Activated naive CD8-positive, alpha-beta T cell treated with anti-CD3 and anti-CD28 coated beads, Interleukin-2, amount 10 ng/mL, durations not matched to agents 7 days and 5 days (primary cell): ENCODE measurements at regions not wholly inside any gene's neighbourhood (a gene's known extent, or its start where the extent isn't known, plus 50 kb on each side); places are given as distances from the start of the nearest gene placed in this dataset.

Source experiments
- ATAC-seq: fragments of 150-1000 bp; cut with Tn5 transposase; one replicate; pipeline ENCODE4 v1.10.0; 2021; ENCODE audit warnings: low read depth, moderate library complexity
- POLR2A ChIA-PET: fragments of 350-600 bp; sonication (Branson Sonifier 250); formaldehyde crosslinking; loops from one replicate; lab custom pipeline; 2021; ENCODE audit warnings: antibody characterized with exemption; lab: Charles Lee
- DNase-seq: peaks from one replicate; pipeline ENCODE4 v3.0.0; 2021
- H3K27ac Mint-ChIP-seq: one replicate; pipeline ENCODE4 v1.8.0; 2022; ENCODE audit warnings: mild to moderate bottlenecking, mixed read lengths
- H3K27me3 Mint-ChIP-seq: one replicate; pipeline ENCODE4 v1.8.0; 2022; ENCODE audit warnings: mild to moderate bottlenecking, moderate library complexity, mixed read lengths
- H3K36me3 Mint-ChIP-seq: one replicate; pipeline ENCODE4 v1.8.0; 2021; ENCODE audit warnings: mild to moderate bottlenecking, mixed read lengths
- H3K4me1 Mint-ChIP-seq: one replicate; pipeline ENCODE4 v1.8.0; 2021; ENCODE audit warnings: mixed read lengths
- H3K4me3 Mint-ChIP-seq: one replicate; pipeline ENCODE4 v1.8.0; 2022; ENCODE audit warnings: mild to moderate bottlenecking, moderate library complexity, mixed read lengths
- H3K9me3 Mint-ChIP-seq: one replicate; pipeline ENCODE4 v1.8.0; 2021; ENCODE audit warnings: mixed read lengths

DNA sequence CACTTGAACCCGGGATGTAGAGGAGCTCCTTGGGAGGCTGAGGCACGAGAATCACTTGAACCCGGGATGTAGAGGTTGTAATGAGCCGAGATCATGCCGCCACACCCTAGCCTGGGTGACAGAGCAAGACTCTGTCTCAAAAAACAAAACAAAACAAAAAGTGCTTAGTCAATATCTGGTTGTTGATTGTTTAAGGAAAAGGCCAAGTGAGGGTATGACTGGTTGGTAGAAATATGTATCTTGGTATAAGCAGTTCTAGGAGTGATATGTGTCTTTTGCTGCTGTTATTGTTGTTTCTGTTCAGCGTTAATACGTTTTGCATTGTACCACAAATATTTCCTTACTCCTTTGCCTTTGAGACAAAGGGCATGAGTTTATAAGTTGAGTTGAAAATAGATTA lies 210.7 kb upstream of the DMRT1 start:
- H3K27ac Mint-ChIP-seq: no peak overlapping the region
- peaks cover 26% of the 10 kb centered on the region for H3K4me1 Mint-ChIP-seq
- H3K9me3 Mint-ChIP-seq: peaks cover 6% of the 10 kb centered on the region
- DNase-seq: no peak
- peaks cover 3% of the 10 kb centered on the region for H3K27me3 Mint-ChIP-seq
- no peak for ATAC-seq
- no peak overlapping the region for H3K4me3 Mint-ChIP-seq
- POLR2A ChIA-PET: interaction anchor here (1.0 kb wide), 1 partner anchor 76 kb away, joined by 3 read pairs; no protein-coding TSS in a partner anchor
- peaks cover 4% of the 10 kb centered on the region for H3K36me3 Mint-ChIP-seq

DNA sequence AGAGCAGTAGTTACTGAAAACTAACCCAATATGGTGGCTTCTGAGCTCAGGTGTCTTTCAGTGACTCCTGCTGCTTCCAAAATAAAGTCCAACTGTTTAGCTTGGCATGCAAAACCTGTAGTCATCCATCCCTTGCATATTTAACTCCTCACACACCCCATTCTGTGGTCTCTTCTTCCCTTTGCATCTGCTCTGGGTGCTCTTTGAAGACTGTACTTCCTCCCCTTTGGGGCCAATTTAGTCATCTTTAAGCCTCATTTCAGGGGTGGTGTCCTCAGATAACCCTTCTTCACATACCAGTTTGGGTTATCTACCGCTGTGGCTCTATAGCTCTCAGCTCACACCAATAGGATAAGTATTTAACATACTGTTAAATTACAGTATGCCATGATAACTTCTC lies 209.9 kb upstream of the DMRT1 start:
- Mint-ChIP-seq H3K9me3 (peaks cover 6% of the 10 kb centered on the region), H3K4me3 (peak overlapping the region; percentile 21), H3K27ac (peak overlapping the region; percentile 75), H3K27me3 (peaks cover 3% of the 10 kb centered on the region), H3K4me1 (peaks cover 26% of the 10 kb centered on the region), H3K36me3 (peaks cover 4% of the 10 kb centered on the region)
- DNase-seq (no peak), ATAC-seq (peak; percentile 98)
- POLR2A ChIA-PET: interaction anchor here (0.6 to 1.0 kb wide), 2 partner anchors 75 to 394 kb away, joined by 3 read pairs; no protein-coding TSS in a partner anchor

DNA sequence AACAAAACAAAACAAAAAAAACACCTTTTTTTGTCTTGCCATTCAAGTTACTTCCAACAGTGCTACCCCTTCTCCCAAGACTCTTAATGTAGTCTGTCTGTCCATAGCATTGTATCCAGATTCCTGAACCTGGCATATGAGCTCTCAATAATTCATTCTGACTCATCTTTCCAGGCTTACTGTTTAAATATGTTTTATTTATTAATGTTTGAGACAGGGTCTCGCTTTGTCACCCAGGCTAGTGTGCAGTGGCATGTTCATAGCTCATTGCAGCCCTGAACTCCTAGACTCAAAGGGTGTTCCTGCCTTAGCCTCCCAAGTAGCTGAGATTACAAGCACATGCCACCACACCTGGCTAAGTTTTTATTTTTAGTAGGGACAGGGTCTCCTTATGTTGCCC lies 208.0 kb upstream of the DMRT1 start:
- POLR2A ChIA-PET: no interaction called here
- H3K4me3 Mint-ChIP-seq: no peak overlapping the region
- peaks cover 27% of the 10 kb centered on the region for H3K4me1 Mint-ChIP-seq
- no peak overlapping the region for H3K27ac Mint-ChIP-seq
- peaks cover 4% of the 10 kb centered on the region for H3K36me3 Mint-ChIP-seq
- DNase-seq: no peak
- no peaks in the 10 kb centered on the region for H3K27me3 Mint-ChIP-seq
- ATAC-seq: no peak
- peaks cover 6% of the 10 kb centered on the region for H3K9me3 Mint-ChIP-seq

DNA sequence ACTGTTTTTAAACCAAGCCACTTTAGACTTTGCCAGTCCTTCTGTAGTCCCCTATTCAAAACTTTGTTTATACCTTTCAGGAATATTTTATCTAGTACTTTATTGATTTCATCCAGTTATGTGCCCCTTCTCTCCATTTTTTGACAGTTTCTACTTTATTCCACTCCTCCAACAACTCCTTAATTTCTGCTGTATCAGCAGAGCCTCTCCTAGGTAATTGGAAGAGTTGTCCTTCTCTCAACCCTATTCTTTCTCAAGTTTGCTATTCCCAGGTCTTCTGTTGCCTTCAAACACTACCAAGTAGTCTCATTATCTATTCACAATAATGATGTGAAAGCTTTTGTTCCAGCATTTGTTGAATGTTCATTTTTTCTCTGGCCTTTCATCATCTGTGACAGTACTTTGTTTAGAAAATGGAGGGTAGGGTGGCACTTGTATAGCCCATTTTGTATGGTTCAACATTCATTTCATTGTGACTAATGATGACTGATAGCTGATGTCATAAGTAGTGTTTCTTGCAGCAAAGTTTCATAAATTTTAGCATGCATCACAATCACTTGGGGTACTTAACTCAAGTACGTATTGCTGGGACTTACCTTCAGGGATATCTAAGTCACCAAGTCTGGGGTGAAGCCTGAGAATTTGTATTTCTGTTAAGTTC lies 204.4 kb upstream of the DMRT1 start:
- POLR2A ChIA-PET: no interaction called here
- Mint-ChIP-seq H3K27me3 (no peaks in the 10 kb centered on the region), H3K9me3 (peaks cover 6% of the 10 kb centered on the region), H3K4me3 (no peak overlapping the region), H3K27ac (no peak overlapping the region), H3K36me3 (peaks cover 4% of the 10 kb centered on the region), H3K4me1 (peaks cover 20% of the 10 kb centered on the region)
- ATAC-seq (no peak), DNase-seq (no peak)

DNA sequence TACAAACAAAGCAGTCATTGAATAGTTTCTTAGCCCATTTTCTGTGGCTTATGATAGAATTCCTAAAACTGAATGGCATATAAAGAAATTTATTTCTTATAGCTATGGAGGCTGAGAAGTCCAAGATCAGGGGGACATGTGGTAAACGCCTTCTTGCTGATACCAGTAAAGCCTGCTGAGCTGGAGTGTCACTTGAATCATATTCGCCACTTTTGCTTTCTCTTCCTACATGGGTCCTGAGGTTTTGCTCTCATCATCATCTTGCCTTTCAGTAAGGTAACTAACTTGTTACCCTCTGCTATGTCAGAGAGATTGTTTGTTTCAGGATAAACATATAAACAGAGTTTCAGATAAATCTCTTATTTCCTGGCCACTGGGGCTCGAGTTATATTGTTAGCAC lies 203.3 kb upstream of the DMRT1 start:
- Mint-ChIP-seq H3K27me3 (no peaks in the 10 kb centered on the region), H3K27ac (no peak overlapping the region), H3K9me3 (peaks cover 6% of the 10 kb centered on the region), H3K4me3 (no peak overlapping the region), H3K36me3 (peaks cover 4% of the 10 kb centered on the region), H3K4me1 (peaks cover 18% of the 10 kb centered on the region)
- POLR2A ChIA-PET: no interaction called here
- ATAC-seq: peak; percentile 57
- DNase-seq: no peak

DNA sequence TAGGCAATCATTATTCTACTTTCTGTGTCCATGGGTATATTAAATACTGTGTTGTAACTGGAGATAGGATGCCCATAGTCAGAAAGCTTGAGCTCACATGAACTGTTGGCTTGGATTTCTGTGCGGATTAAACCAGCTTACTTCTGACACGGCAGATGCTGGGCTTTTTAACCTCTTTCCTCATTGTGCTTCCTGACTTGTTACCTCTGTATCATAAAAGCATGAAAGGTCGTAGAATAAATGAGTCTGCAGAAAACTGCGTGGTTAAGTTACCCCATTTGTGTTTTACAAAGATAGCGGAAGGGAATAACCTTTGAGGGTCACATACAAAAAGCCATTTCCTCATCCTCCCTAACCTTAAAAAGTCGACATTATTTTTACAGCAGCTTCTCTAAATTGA lies 199.5 kb upstream of the DMRT1 start:
- DNase-seq (no peak), ATAC-seq (peak; percentile 57)
- H3K27ac Mint-ChIP-seq: peak overlapping the region; percentile 78
- H3K9me3 Mint-ChIP-seq: no peaks in the 10 kb centered on the region
- peaks cover 16% of the 10 kb centered on the region for H3K4me1 Mint-ChIP-seq
- peak overlapping the region; percentile 51 for H3K4me3 Mint-ChIP-seq
- no peaks in the 10 kb centered on the region for H3K36me3 Mint-ChIP-seq
- POLR2A ChIA-PET: no interaction called here
- H3K27me3 Mint-ChIP-seq: no peaks in the 10 kb centered on the region

DNA sequence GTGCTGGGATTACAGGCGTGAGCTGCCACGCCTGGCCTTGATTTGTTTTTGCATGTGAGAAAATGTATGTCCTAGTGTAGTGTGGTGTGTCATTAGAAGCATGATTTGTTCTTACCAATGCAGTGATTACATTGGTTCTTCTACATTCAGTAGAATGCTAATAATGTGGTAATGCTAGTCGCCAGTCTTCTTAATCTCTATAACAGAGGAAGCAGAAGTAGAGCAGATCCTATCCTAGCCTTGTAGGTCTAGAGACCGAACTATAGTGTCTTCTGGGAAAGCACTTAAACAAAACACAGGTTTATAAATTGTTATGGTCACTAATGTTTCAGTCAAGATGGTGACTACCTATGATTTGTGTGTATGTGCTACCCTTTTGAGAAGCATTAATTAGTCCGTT lies 197.5 kb upstream of the DMRT1 start:
- ATAC-seq: no peak
- no peak overlapping the region for H3K27ac Mint-ChIP-seq
- H3K9me3 Mint-ChIP-seq: no peaks in the 10 kb centered on the region
- DNase-seq: no peak
- H3K4me1 Mint-ChIP-seq: peaks cover 10% of the 10 kb centered on the region
- no peaks in the 10 kb centered on the region for H3K27me3 Mint-ChIP-seq
- H3K4me3 Mint-ChIP-seq: no peak overlapping the region
- no peaks in the 10 kb centered on the region for H3K36me3 Mint-ChIP-seq
- POLR2A ChIA-PET: no interaction called here

DNA sequence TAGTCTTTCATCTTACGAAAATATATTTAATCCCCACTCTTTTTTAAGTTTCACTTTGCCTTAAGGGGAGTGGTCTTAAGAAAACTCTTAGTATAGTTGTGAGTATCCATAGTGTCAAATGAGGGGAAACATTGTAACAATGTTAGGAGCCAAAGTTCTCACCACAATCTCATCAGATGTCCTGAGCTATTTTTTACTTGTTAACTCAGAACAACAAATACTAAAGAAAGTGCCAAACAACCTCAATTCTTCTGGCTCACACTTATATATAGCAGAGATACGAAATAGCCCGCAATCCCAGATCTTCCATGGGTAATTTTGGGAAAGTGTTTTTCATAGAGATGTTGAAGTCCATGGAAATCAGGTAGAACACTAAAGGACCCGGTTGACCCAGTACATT lies 194.0 kb upstream of the DMRT1 start:
- no peak for ATAC-seq
- Mint-ChIP-seq H3K27ac (no peak overlapping the region), H3K4me1 (peaks cover 18% of the 10 kb centered on the region), H3K27me3 (no peaks in the 10 kb centered on the region), H3K9me3 (no peaks in the 10 kb centered on the region), H3K4me3 (no peak overlapping the region), H3K36me3 (no peaks in the 10 kb centered on the region)
- no peak for DNase-seq
- POLR2A ChIA-PET: no interaction called here

DNA sequence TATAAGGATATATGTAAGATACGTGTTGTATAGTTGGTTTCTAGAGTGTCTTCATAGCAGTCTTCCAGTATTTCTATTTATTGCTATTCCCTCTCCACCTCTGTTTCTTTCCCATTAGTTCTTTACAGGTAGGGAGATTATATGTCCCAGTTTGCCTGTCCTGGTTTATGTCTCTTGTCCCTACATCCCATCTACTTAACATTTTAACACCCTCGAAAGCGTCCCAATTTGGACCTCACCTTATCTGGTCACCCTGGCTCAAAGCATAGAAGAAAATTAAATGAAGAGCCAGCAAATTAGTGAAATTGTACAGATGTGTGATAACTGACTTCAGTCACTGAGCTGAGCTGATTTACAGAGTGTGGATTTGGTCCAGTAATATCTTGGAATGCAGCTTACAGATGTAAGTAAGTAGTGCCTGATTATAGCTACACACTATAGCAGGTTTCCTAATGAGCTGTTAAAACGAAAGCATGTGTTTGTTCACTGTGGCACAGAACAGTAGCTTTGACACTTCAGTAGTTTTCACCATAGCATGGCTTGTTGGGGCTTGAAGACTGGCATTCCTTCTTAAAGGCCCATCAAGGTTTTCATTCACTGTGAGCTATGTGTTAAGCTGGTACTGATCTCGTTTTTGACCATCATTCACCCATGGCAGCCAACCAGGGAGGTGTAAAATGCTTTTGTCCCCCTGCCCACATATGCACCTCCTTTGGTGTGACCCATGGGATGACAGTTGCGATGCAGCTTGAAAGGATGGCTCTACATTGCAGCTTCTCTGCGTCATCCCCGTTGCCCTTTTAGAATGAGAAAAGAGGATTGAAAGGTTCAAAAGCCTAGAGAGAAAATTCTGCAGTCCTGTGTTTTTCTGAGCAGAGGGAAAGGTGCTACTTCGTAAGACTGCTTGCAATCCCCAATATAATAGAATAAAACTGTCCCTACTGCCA lies 192.1 kb upstream of the DMRT1 start:
- DNase-seq: no peak
- POLR2A ChIA-PET: no interaction called here
- peaks cover 30% of the 10 kb centered on the region for H3K4me1 Mint-ChIP-seq
- peak overlapping the region; percentile 75 for H3K27ac Mint-ChIP-seq
- no peak for ATAC-seq
- no peaks in the 10 kb centered on the region for H3K9me3 Mint-ChIP-seq
- peak overlapping the region; percentile 66 for H3K4me3 Mint-ChIP-seq
- H3K36me3 Mint-ChIP-seq: no peaks in the 10 kb centered on the region
- no peaks in the 10 kb centered on the region for H3K27me3 Mint-ChIP-seq

DNA sequence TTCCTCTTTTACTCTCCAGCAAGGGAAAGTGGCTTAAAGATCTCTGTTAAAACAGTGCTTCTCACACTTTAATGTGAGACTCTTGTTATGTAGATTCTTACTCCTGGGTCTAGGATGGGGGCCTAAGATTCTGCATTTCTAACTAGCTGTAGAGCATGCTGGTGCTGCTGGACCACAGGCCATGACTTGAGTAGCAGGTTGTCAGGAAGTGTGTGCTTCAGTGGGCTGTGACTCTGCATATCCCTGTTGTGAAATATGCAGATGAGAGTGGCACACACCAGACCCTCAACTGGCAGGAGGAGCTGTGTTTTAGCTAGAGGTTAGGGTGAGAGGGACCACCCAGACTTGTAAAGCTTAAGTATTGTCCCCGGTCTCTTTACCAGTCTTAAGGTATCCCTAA lies 191.1 kb upstream of the DMRT1 start:
- Mint-ChIP-seq H3K27me3 (no peaks in the 10 kb centered on the region), H3K4me1 (peaks cover 33% of the 10 kb centered on the region), H3K4me3 (peak overlapping the region; percentile 66), H3K27ac (peak overlapping the region; percentile 75), H3K9me3 (no peaks in the 10 kb centered on the region), H3K36me3 (no peaks in the 10 kb centered on the region)
- DNase-seq (no peak), ATAC-seq (peak; percentile 93)
- POLR2A ChIA-PET: no interaction called here

DNA sequence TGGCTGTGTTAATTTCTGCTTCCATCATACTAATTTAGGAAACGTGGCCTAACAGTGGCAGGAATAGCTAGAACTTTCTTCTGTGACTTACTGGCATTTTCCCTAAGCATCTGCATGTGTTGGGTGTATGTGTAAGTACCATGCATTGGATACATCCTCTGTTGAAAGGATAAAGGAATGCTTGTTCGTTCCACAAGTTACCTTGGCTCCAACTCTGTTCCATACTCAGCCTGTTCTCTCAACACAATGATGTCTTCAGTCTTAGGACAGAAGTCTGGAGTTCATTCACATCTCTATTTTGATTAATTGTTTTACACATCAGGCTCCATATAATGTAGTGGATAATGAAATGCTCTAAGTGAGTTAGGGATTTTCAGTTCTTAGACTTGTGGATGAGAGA lies 190.1 kb upstream of the DMRT1 start:
- H3K27ac Mint-ChIP-seq: no peak overlapping the region
- no peaks in the 10 kb centered on the region for H3K27me3 Mint-ChIP-seq
- H3K4me3 Mint-ChIP-seq: no peak overlapping the region
- no peaks in the 10 kb centered on the region for H3K36me3 Mint-ChIP-seq
- no peak for DNase-seq
- ATAC-seq: no peak
- H3K9me3 Mint-ChIP-seq: no peaks in the 10 kb centered on the region
- peaks cover 33% of the 10 kb centered on the region for H3K4me1 Mint-ChIP-seq
- POLR2A ChIA-PET: no interaction called here

DNA sequence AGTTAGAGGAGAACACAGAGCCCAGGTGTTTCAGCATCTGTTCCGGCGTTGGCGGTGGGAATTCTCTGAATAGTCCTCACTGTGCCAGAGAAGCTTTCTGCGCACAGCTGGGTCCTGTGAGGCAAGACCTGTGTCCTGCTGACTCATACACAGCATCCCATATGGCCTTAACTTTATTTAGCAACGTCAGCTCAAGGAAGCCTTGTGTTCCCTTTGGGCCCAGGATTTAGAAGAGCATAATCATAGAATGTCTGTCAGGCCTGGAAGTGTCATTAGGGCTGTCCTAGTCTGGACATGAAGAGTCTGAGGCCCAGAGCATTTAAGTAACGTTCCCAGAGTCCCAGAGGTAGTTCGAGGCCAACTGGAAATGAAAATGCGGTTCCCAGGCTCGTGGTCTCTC lies 188.6 kb upstream of the DMRT1 start:
- H3K27ac Mint-ChIP-seq: no peak overlapping the region
- peaks cover 2% of the 10 kb centered on the region for H3K27me3 Mint-ChIP-seq
- no peak overlapping the region for H3K4me3 Mint-ChIP-seq
- H3K36me3 Mint-ChIP-seq: no peaks in the 10 kb centered on the region
- POLR2A ChIA-PET: interaction anchor here (1.6 kb wide), 1 partner anchor 25 kb away, joined by 4 read pairs; no protein-coding TSS in a partner anchor
- H3K4me1 Mint-ChIP-seq: peaks cover 36% of the 10 kb centered on the region
- DNase-seq (no peak), ATAC-seq (no peak)
- H3K9me3 Mint-ChIP-seq: no peaks in the 10 kb centered on the region

DNA sequence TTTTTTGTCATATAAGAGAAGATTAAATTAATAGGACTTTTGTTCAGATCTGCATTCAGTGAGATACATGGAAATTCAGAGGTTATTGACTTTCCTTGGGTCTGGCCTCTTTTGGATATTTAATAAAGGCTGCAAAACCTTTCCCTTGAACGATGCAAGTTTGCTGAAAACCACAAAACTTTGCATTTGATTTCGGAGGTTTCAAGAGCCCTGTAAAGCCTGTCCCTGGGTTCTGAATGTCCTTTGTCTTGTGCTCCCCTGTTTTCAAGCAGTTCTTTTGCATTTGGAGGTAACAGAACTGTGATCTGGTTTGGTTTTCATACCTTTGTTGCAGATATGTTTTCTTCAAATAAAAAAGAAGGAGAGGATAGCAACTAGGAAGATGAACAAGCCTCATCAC lies 188.1 kb upstream of the DMRT1 start:
- DNase-seq (no peak), ATAC-seq (no peak)
- H3K27ac Mint-ChIP-seq: no peak overlapping the region
- no peaks in the 10 kb centered on the region for H3K9me3 Mint-ChIP-seq
- peaks cover 36% of the 10 kb centered on the region for H3K4me1 Mint-ChIP-seq
- H3K27me3 Mint-ChIP-seq: peaks cover 5% of the 10 kb centered on the region
- POLR2A ChIA-PET: interaction anchor here (1.6 kb wide), 1 partner anchor 24 kb away, joined by 4 read pairs; no protein-coding TSS in a partner anchor
- no peaks in the 10 kb centered on the region for H3K36me3 Mint-ChIP-seq
- no peak overlapping the region for H3K4me3 Mint-ChIP-seq
